ENCODE measurements at regions not wholly inside any gene's neighbourhood (a gene's known extent, or its start where the extent isn't known, plus 50 kb on each side); places are given as distances from the start of the nearest gene placed in this dataset.
"Not testable (repeated sequence)": the region's sequence is repeated elsewhere in the genome, so short reads cannot be mapped to it uniquely, and the experiment has no call there.

DNA sequence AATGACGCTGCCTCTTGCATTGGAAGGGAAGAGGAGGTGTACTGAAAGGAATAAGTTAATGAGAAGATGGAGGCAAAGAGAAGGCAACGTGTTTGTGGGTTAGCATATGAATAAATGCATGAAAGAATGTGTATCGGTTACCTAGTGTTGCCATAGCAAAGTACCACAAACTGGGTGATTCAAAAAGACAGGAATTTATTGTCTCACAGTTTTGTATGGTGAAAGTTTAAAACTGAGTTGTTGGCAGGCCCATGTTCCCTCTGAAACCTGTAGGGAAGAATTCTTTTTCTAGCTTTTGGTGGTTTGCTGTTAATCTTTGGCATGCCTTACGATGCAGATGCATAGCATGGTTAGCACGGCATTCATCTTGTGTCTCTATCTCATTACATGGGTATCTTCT lies 729.9 kb downstream of the MECOM start:
- no peak for DNase-seq (ENCODE audit: low spot score in 2 of 2)
- H3K4me1 ChIP-seq: no peaks in the 10 kb centered on the region
- H3K27me3 ChIP-seq: no peaks in the 10 kb centered on the region
- TF ChIP-seq, protein P1, sequence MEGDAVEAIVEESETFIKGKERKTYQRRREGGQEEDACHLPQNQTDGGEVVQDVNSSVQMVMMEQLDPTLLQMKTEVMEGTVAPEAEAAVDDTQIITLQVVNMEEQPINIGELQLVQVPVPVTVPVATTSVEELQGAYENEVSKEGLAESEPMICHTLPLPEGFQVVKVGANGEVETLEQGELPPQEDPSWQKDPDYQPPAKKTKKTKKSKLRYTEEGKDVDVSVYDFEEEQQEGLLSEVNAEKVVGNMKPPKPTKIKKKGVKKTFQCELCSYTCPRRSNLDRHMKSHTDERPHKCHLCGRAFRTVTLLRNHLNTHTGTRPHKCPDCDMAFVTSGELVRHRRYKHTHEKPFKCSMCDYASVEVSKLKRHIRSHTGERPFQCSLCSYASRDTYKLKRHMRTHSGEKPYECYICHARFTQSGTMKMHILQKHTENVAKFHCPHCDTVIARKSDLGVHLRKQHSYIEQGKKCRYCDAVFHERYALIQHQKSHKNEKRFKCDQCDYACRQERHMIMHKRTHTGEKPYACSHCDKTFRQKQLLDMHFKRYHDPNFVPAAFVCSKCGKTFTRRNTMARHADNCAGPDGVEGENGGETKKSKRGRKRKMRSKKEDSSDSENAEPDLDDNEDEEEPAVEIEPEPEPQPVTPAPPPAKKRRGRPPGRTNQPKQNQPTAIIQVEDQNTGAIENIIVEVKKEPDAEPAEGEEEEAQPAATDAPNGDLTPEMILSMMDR (IDR thresholded peaks at IDR 0.05): no peak
- H3K36me3 ChIP-seq: no peaks in the 10 kb centered on the region
- intact Hi-C loops (cut with DNase I): no loop called here
- no peak overlapping the region for H3K4me3 ChIP-seq
- H3K9me3 ChIP-seq: peaks cover 0 to 8% of the 10 kb centered on the region in 2 donors
- H3K27ac ChIP-seq: no peak overlapping the region

DNA sequence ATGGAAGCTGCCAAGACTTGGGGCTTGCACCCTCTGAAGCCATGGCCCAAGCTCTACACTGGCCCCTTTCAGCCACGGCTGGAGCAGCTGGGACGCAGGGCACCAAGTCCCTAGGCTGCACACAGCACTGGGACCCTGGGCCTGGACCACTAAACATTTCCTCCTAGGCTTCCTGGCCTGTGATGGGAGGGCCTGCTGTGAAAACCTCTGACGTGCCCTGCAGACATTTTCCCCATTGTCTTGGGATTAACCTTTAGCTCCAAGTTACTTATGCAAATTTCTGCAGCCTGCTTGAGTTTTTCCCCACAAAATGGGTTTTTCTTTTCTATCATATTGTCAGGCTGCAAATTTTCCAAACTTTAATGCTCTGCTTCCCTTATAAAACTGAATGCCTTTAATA lies 733.5 kb downstream of the MECOM start:
- H3K4me3 ChIP-seq; H3K27me3 ChIP-seq; DNase-seq (ENCODE audit: low spot score in 2 of 2); H3K9me3 ChIP-seq; H3K27ac ChIP-seq; H3K36me3 ChIP-seq; H3K4me1 ChIP-seq; intact Hi-C loops (cut with DNase I): not testable (repeated sequence)

DNA sequence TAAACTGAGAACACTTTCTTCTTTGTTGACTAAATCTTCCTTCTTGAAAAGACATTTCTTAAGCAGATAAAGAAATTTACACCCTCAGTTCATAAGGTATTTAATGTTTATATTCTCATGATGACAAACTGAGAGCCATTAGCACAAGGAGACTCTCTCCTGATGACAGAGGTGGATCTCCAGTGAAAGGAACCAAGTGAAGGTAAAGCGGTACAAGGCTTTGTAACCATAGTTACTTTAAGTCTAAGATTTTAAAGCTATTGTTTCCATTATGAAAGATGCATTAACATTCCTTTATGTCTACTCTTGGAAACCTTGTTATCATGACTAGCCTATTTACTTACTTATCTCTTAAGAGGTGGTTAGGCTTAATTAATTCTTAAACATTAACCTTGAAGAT lies 737.1 kb downstream of the MECOM start:
- Histone ChIP-seq H3K27me3 (no peaks in the 10 kb centered on the region), H3K4me1 (no peaks in the 10 kb centered on the region), H3K36me3 (no peaks in the 10 kb centered on the region), H3K4me3 (no peak overlapping the region), H3K9me3 (no peaks in the 10 kb centered on the region), H3K27ac (no peak overlapping the region)
- no peak for DNase-seq (ENCODE audit: low spot score in 2 of 2)
- TF ChIP-seq, protein P1 (IDR thresholded peaks at IDR 0.05): no peak
- intact Hi-C loops (cut with DNase I): no loop called here

DNA sequence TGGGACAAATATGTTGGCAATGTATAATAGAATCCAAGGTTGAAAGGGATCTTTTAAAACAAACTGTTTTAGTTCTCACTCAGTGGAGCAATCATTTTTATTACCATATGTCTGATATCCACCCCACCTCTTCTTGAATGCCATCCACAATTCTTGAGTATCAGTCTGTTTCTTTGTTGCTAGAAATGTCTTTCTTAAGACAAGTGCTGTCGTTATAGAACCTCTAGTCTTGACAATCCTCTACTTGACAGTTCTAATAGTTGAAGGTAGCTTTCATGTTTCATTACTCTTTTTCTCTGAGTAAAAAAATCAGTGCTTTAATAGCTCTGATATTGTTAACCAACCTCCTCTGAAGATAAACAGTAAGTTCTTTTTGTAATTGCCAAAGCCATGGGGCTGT lies 737.9 kb downstream of the MECOM start:
- no peaks in the 10 kb centered on the region for H3K4me1 ChIP-seq

DNA sequence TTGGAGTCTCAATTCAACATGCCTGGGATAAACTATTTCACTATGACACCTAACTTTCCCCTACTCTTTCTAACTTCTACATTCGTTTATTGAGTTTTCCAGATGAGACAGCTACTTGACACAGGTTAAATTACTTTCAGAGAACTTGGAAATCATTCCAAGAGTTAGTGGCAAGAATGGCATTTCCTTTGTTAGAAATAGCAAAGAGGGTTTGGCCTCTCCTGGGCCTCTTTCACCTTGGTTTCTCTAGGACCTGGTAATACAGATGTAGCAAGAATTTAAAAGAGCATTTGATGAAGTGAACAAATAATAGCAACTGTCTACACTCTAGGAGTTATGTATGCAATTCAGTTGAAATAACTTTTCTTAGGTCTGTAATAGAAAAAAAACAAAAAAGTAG lies 748.9 kb downstream of the MECOM start:
- H3K9me3 ChIP-seq: no peaks in the 10 kb centered on the region
- intact Hi-C loops (cut with DNase I): no loop called here
- TF ChIP-seq, protein P1 (IDR thresholded peaks at IDR 0.05): no peak

More for the DNA sequence above, 737.9 kb downstream of the MECOM start:
- no peak for DNase-seq (ENCODE audit: low spot score in 2 of 2)
- Histone ChIP-seq H3K27ac (no peak overlapping the region), H3K27me3 (no peaks in the 10 kb centered on the region), H3K36me3 (no peaks in the 10 kb centered on the region), H3K4me3 (no peak overlapping the region), H3K9me3 (no peaks in the 10 kb centered on the region)
- TF ChIP-seq, protein P1 (IDR thresholded peaks at IDR 0.05): no peak
- intact Hi-C loops (cut with DNase I): no loop called here

DNA sequence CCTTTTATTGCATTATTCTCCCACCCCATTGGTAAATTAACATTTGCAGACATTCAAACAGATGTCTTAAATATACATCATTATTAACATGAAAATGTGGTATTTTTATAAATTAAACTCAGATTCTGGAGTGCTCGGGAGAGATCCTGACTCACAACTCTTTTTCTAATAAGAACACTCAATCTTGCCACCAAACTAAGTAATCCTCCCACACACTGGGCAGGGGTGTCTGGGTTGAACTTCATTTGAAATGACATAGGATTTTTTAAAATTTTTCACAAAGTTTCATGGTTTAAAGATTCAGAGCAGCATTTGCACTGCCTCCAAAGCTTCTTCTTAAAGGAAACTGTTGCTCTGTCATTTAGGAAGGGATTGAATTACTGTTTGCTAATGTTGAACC lies 754.3 kb downstream of the MECOM start:
- Histone ChIP-seq H3K27me3 (no peaks in the 10 kb centered on the region), H3K4me3 (no peak overlapping the region), H3K27ac (no peak overlapping the region), H3K9me3 (no peaks in the 10 kb centered on the region), H3K36me3 (no peaks in the 10 kb centered on the region), H3K4me1 (no peaks in the 10 kb centered on the region)
- TF ChIP-seq, protein P1 (IDR thresholded peaks at IDR 0.05): no peak
- intact Hi-C loops (cut with DNase I): no loop called here
- no peak for DNase-seq (ENCODE audit: low spot score in 2 of 2)

More for the DNA sequence above, 748.9 kb downstream of the MECOM start:
- no peak for DNase-seq (ENCODE audit: low spot score in 2 of 2)
- Histone ChIP-seq H3K4me3 (no peak overlapping the region), H3K36me3 (no peaks in the 10 kb centered on the region), H3K27me3 (no peaks in the 10 kb centered on the region), H3K27ac (no peak overlapping the region), H3K4me1 (no peaks in the 10 kb centered on the region)
